ENCODE measurements at regions not wholly inside any gene's neighbourhood (a gene's known extent, or its start where the extent isn't known, plus 50 kb on each side); places are given as distances from the start of the nearest gene placed in this dataset.

DNA sequence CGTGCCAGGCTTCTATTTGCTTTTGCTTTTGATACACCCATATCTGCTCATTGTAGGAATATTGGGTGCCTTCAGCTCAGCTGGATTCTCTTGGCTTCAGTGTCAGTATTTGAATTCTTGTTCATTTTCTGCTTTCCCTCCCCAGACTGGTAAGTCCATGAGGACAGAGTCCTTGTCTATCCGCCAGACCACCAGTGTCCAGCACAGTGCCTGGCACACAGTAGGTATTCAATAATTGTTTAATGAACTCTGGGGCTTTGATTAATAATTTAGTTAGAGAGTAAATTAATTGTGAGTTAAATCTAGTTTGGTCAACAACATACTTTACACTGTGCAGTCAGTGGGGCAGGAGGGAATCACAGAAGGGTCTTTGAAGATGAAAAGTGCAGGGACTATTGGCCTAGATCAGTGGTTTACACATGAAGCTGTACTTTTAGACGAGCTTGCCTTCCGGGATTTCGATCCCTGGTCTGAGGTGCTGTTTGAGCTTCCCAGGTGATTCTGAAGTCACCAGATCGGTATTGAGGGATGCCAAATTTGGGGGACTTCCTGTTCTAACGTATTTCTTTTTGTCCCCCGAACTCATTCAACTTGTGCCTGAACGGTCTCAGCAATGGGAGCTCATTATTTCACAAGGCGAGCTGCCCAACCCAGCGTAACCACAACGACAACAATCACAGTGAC is 119.1 kb upstream of the JUN start:
- TF ChIP-seq, protein P1, sequence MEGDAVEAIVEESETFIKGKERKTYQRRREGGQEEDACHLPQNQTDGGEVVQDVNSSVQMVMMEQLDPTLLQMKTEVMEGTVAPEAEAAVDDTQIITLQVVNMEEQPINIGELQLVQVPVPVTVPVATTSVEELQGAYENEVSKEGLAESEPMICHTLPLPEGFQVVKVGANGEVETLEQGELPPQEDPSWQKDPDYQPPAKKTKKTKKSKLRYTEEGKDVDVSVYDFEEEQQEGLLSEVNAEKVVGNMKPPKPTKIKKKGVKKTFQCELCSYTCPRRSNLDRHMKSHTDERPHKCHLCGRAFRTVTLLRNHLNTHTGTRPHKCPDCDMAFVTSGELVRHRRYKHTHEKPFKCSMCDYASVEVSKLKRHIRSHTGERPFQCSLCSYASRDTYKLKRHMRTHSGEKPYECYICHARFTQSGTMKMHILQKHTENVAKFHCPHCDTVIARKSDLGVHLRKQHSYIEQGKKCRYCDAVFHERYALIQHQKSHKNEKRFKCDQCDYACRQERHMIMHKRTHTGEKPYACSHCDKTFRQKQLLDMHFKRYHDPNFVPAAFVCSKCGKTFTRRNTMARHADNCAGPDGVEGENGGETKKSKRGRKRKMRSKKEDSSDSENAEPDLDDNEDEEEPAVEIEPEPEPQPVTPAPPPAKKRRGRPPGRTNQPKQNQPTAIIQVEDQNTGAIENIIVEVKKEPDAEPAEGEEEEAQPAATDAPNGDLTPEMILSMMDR (IDR thresholded peaks at IDR 0.05; ENCODE audit: poor library complexity, severe bottlenecking), result no peak
- TF ChIP-seq RAD21 (conservative IDR thresholded peaks at IDR 0.05), result no peak
